Tibial nerve (tissue), 4 donors: ENCODE measurements at regions not wholly inside any gene's neighbourhood (a gene's known extent, or its start where the extent isn't known, plus 50 kb on each side); places are given as distances from the start of the nearest gene placed in this dataset.

ENCODE experiments used
- DNase-seq, 2 donors: peaks; one replicate each; pipeline ENCODE4 v3.0.0-alpha.2; 2019; ENCODE audit warnings: low spot score in 2 of 2
- H3K27ac ChIP-seq, 4 donors: fragments of 200-600 bp; sonication (generic) in 3 of 4; one replicate each; pipeline ENCODE4 v1.5.1; 2017 to 2019; ENCODE audit warnings: mild to moderate bottlenecking in 1 of 4
- H3K27me3 ChIP-seq, 2 donors: fragments of 200-600 bp; sonication (generic) in 1 of 2; one replicate each; pipeline versions ENCODE4 v1.5.1 to v1.6.0; 2017 to 2019
- H3K36me3 ChIP-seq, 3 donors: fragments of 200-600 bp; sonication (generic); one replicate each; pipeline ENCODE4 v1.5.1; 2018 to 2019
- H3K4me1 ChIP-seq, 4 donors: fragments of 200-600 bp; sonication (generic) in 3 of 4; one replicate each; pipeline ENCODE4 v1.5.1; 2017 to 2019
- H3K4me3 ChIP-seq, 4 donors: fragments of 200-600 bp; sonication (generic) in 3 of 4; one replicate each; pipeline ENCODE4 v1.5.1; 2017 to 2019; ENCODE audit warnings: mild to moderate bottlenecking in 1 of 4, moderate library complexity in 1 of 4
- H3K9me3 ChIP-seq, 4 donors: fragments of 200-600 bp; sonication (generic) in 3 of 4; one replicate each; pipeline ENCODE4 v1.5.1; 2017 to 2019
- EP300 ChIP-seq, 2 donors: sonication (generic); formaldehyde crosslinking; IDR thresholded peaks; one replicate each; pipeline ENCODE4 v1.6.1; 2017; ENCODE audit warnings: antibody characterized with exemption in 2 of 2, mild to moderate bottlenecking in 1 of 2
- POLR2A ChIP-seq, 2 donors: fragments of 450-650 bp; IDR thresholded peaks; one replicate each; pipeline ENCODE4 v1.6.1; 2017; ENCODE audit warnings: antibody characterized with exemption in 2 of 2, mild to moderate bottlenecking in 2 of 2, moderate library complexity in 2 of 2
- WGBS, 2 donors: methylation state at CpG; one replicate each; pipeline ENCODE4 v1.1.5; 2018; 5-methylcytosine and 5-hydroxymethylcytosine counted together
- TF ChIP-seq, protein P1 (sequence below), 5 experiments: fragments of 200-600 bp in 3 of 5; fragments of 450-650 bp in 2 of 5; sonication (generic) in 3 of 5; IDR thresholded peaks; one replicate each; pipeline ENCODE4 v1.5.1; 2016 to 2019; ENCODE audit warnings: antibody characterized with exemption in 5 of 5, mild to moderate bottlenecking in 3 of 5, moderate library complexity in 2 of 5

DNA sequence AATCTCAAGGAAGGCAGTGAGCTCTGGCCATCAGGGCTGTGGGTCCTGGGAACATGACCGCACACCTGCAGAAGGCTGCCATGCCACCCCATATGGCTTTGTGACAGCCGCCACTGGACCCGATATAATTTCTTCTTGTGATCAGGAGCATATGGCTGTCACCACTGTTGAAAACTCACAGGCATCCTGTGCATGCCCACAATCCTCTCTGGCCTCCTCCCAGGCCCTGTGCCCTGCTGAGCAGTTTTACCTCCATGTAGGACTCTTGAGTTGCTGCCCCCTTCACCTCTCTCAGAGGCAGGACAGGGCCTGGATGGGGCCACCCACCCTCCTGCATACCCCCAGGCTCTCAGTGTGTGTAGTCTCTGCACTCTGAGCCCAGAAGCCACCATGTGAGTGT, 391.9 kb upstream of the AKR1E2 start:
- Histone ChIP-seq H3K36me3 (no peaks in the 10 kb centered on the region), H3K4me1 (no peaks in the 10 kb centered on the region), H3K27me3 (no peaks in the 10 kb centered on the region), H3K9me3 (no peaks in the 10 kb centered on the region), H3K4me3 (no peak overlapping the region), H3K27ac (no peak overlapping the region)
- TF ChIP-seq POLR2A (IDR thresholded peaks at IDR 0.05) (no peak), EP300 (IDR thresholded peaks at IDR 0.05) (no peak)
- TF ChIP-seq, protein P1, sequence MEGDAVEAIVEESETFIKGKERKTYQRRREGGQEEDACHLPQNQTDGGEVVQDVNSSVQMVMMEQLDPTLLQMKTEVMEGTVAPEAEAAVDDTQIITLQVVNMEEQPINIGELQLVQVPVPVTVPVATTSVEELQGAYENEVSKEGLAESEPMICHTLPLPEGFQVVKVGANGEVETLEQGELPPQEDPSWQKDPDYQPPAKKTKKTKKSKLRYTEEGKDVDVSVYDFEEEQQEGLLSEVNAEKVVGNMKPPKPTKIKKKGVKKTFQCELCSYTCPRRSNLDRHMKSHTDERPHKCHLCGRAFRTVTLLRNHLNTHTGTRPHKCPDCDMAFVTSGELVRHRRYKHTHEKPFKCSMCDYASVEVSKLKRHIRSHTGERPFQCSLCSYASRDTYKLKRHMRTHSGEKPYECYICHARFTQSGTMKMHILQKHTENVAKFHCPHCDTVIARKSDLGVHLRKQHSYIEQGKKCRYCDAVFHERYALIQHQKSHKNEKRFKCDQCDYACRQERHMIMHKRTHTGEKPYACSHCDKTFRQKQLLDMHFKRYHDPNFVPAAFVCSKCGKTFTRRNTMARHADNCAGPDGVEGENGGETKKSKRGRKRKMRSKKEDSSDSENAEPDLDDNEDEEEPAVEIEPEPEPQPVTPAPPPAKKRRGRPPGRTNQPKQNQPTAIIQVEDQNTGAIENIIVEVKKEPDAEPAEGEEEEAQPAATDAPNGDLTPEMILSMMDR (IDR thresholded peaks at IDR 0.05) = no peak
- DNase-seq = no peak
- 91 to 93% methylated on average over 3 of the region's 3 CpGs for WGBS, 2 donors

DNA sequence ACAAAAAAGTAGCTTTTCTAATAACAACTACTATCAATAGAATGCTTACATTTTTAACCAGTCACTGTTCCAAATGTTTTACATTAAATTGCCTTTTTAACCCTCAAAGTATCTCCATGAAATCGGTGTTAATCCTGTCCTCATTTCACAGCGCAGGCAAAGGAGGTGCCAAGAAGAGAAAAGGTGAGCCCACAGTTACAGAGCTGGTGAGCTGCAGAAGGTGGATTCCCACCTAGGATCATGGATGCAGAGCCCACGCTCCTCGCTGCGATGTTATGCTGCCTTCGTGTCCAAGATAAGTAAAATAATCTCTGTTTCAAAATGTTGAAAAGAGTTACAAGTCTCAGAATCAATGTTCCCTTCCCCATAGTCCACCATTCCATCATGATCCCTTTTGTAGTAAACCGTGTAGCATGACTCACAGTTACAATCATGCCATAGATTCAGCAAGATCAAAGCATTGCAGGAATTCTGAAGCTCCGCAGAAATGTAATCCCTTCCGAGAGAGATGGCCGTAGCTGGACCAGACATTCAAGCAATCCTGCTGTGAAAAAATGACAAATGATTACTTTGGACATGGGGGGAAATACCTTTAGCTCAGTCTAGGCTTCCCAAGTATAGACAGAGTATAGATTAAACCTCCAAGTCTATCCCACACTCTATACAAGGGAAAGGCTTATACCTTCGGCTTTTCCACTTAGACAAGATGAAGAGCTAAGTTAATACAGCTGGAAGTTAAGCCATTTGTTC, 394.7 kb upstream of the AKR1E2 start:
- Histone ChIP-seq H3K36me3 (no peaks in the 10 kb centered on the region), H3K4me3 (no peak overlapping the region), H3K27ac (no peak overlapping the region), H3K9me3 (no peaks in the 10 kb centered on the region), H3K27me3 (no peaks in the 10 kb centered on the region), H3K4me1 (no peaks in the 10 kb centered on the region)
- DNase-seq = no peak
- TF ChIP-seq EP300 (IDR thresholded peaks at IDR 0.05) = no peak
- WGBS, 2 donors = 81 to 82% methylated on average over 11 of the region's 11 CpGs

DNA sequence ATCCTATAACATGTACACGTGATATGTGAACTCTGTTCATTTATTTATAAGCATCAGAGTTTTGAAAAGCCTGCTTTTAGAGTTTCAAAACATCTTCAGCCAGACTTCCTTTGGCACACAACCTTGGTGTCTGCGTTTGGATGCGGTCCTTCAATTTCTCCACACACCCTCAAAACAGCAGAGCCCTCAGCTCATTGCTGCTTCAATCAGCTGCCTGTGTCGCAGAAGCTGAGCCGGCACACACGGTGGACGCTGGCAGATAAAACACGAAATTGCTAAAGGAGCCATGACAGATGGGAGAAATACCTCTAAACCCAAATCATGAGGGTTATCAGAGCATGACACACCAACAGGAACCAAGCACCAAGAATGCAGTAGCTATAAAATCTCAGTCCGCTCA, 396.4 kb upstream of the AKR1E2 start:
- TF ChIP-seq POLR2A (IDR thresholded peaks at IDR 0.05) = no peak
- TF ChIP-seq EP300 (IDR thresholded peaks at IDR 0.05) = no peak
- TF ChIP-seq, protein P1 (IDR thresholded peaks at IDR 0.05) = no peak
- H3K36me3 ChIP-seq = no peaks in the 10 kb centered on the region
- no peak for DNase-seq
- no peak overlapping the region for H3K27ac ChIP-seq
- no peaks in the 10 kb centered on the region for H3K27me3 ChIP-seq
- no peak overlapping the region for H3K4me3 ChIP-seq
- WGBS, 2 donors = 86% methylated on average over 9 of the region's 9 CpGs
- no peaks in the 10 kb centered on the region for H3K9me3 ChIP-seq
- H3K4me1 ChIP-seq = no peaks in the 10 kb centered on the region

DNA sequence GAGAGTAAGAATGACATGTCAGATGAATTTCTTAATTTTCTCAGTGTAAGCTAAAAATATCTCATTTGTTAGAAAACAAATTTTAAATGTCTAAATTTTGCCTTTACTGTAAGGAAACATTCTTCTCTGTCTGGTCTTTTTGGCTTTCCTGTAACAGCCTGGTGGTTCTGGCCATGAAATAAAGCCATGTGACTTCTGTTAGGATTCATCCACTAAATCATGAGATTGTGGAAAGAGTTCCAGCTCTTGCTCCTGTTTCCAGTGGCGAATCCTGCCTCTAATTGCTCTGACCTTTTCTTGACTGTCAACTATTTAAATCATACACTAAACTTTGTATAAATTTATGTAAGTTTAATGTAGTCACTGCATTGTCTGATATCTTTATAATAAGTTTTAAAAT, 398.5 kb upstream of the AKR1E2 start:
- TF ChIP-seq, protein P1 (IDR thresholded peaks at IDR 0.05) = no peak
- no peak for TF ChIP-seq POLR2A (IDR thresholded peaks at IDR 0.05)
- TF ChIP-seq EP300 (IDR thresholded peaks at IDR 0.05) = no peak
- no peak overlapping the region for H3K4me3 ChIP-seq
- H3K36me3 ChIP-seq = no peaks in the 10 kb centered on the region
- H3K4me1 ChIP-seq = no peaks in the 10 kb centered on the region
- H3K9me3 ChIP-seq = no peaks in the 10 kb centered on the region
- no peaks in the 10 kb centered on the region for H3K27me3 ChIP-seq
- no peak for DNase-seq
- 54 to 67% methylated on average over 1 of the region's 1 CpG for WGBS, 2 donors
- no peak overlapping the region for H3K27ac ChIP-seq

DNA sequence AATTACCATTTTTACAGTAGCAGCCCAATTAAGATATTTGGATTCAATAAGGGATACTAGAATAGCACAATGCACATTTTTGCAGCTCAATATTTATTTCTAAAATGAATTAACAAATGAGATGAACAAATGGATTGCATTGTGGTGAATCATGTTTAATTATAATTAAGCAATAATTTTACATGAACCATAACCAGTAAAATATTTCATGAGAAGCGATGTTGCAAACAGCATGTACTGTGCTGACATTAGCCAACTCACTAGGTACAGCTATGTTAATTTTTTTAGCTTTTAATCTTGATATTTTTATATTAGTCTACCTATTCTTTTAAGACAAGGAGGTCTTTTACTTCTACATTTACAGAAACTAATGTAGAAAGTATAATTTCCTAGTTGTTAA, 399.1 kb upstream of the AKR1E2 start:
- DNase-seq = no peak
- Histone ChIP-seq H3K27ac (no peak overlapping the region), H3K27me3 (no peaks in the 10 kb centered on the region), H3K4me1 (no peaks in the 10 kb centered on the region), H3K4me3 (no peak overlapping the region), H3K36me3 (no peaks in the 10 kb centered on the region), H3K9me3 (no peaks in the 10 kb centered on the region)
- WGBS, 2 donors = 93 to 97% methylated on average over 1 of the region's 1 CpG
- TF ChIP-seq POLR2A (IDR thresholded peaks at IDR 0.05) (no peak), EP300 (IDR thresholded peaks at IDR 0.05) (no peak)
- TF ChIP-seq, protein P1 (IDR thresholded peaks at IDR 0.05) = no peak
